Sigmoid colon (tissue), 4 donors: ENCODE measurements at regions not wholly inside any gene's neighbourhood (a gene's known extent, or its start where the extent isn't known, plus 50 kb on each side); places are given as distances from the start of the nearest gene placed in this dataset.

Source experiments
- CTCF ChIP-seq, 4 experiments: fragments of 450-650 bp in 3 of 4; fragments of 200-600 bp in 1 of 4; IDR thresholded peaks; one replicate each; pipeline ENCODE4 v1.5.1; 2016 to 2019; ENCODE audit warnings: antibody characterized with exemption in 4 of 4, mild to moderate bottlenecking in 3 of 4, moderate library complexity in 2 of 4
- EP300 ChIP-seq, 4 donors: sonication (generic); formaldehyde crosslinking; IDR thresholded peaks; one replicate each; pipeline ENCODE4 v1.6.1; 2017; ENCODE audit warnings: antibody characterized with exemption in 4 of 4
- POLR2A ChIP-seq, 2 donors: fragments of 450-650 bp; IDR thresholded peaks; one replicate each; pipeline ENCODE4 v1.6.1; 2016; ENCODE audit warnings: antibody characterized with exemption in 2 of 2, mild to moderate bottlenecking in 2 of 2, moderate library complexity in 2 of 2
- POLR2AphosphoS5 ChIP-seq, 4 donors: sonication (generic); formaldehyde crosslinking; IDR thresholded peaks; one replicate each; pipeline ENCODE4 v1.6.1; 2017; ENCODE audit warnings: antibody characterized with exemption in 4 of 4

- TF ChIP-seq CTCF (IDR thresholded peaks at IDR 0.05), result no peak
- no peak for TF ChIP-seq EP300 (IDR thresholded peaks at IDR 0.05)
- TF ChIP-seq POLR2AphosphoS5 (IDR thresholded peaks at IDR 0.05), result no peak
- TF ChIP-seq POLR2A (IDR thresholded peaks at IDR 0.05), result no peak
Measured at GRCh38 chr3:194907811-194908210, 222.1 kb downstream of the FAM43A start.
